Activated CD4-positive, alpha-beta memory T cell treated with anti-CD3 and anti-CD28 coated beads, Interleukin-2, amount 10 ng/mL, durations not matched to agents 7 days and 5 days (primary cell): ENCODE measurements at regions not wholly inside any gene's neighbourhood (a gene's known extent, or its start where the extent isn't known, plus 50 kb on each side); places are given as distances from the start of the nearest gene placed in this dataset.

Experiments
- CTCF ChIA-PET: fragments of 350-600 bp; sonication (Branson Sonifier 250); formaldehyde crosslinking; loops from one replicate; lab custom pipeline; 2021; ENCODE audit warnings: antibody characterized with exemption, inconsistent platforms; lab: Charles Lee
- POLR2A ChIA-PET: fragments of 350-600 bp; sonication (Branson Sonifier 250); formaldehyde crosslinking; loops from one replicate; lab custom pipeline; 2021; ENCODE audit warnings: antibody characterized with exemption; lab: Charles Lee
- DNase-seq: peaks from one replicate; pipeline ENCODE4 v3.0.0-alpha.2; 2020
- H3K27ac Mint-ChIP-seq: one replicate; pipeline ENCODE4 v1.8.0; 2021; ENCODE audit warnings: mild to moderate bottlenecking, mixed read lengths
- H3K27me3 Mint-ChIP-seq: one replicate; pipeline ENCODE4 v1.8.0; 2021; ENCODE audit warnings: mixed read lengths
- H3K36me3 Mint-ChIP-seq: one replicate; pipeline ENCODE4 v1.8.0; 2021; ENCODE audit warnings: low read depth, mixed read lengths
- H3K4me1 Mint-ChIP-seq: one replicate; pipeline ENCODE4 v1.8.0; 2021; ENCODE audit warnings: mixed read lengths
- H3K4me3 Mint-ChIP-seq: one replicate; pipeline ENCODE4 v1.8.0; 2021; ENCODE audit warnings: mild to moderate bottlenecking, mixed read lengths
- H3K9me3 Mint-ChIP-seq: one replicate; pipeline ENCODE4 v1.8.0; 2021; ENCODE audit warnings: mixed read lengths

DNA sequence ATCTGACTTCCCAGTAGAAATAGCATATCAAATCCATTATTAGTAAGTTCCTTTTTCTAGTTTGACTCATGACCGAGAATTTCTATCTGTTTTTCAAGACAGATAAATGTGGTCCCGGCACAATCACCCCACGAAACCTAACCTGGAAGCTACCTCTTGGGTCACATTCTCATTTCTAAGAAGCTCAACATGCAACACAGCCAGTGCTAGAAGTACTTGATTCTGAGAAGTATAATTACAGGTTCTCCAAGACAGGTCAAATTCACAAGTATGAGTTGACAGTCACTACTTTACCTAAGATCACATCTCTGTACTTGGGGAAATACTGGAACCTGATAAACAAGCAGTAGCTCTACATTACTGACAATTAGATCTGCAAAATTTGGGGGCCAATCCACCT is 54.0 kb upstream of the PLAC1 start:
- Mint-ChIP-seq H3K4me1 (peaks cover 13% of the 10 kb centered on the region), H3K27me3 (no peaks in the 10 kb centered on the region)
- CTCF ChIA-PET = no interaction called here

DNA sequence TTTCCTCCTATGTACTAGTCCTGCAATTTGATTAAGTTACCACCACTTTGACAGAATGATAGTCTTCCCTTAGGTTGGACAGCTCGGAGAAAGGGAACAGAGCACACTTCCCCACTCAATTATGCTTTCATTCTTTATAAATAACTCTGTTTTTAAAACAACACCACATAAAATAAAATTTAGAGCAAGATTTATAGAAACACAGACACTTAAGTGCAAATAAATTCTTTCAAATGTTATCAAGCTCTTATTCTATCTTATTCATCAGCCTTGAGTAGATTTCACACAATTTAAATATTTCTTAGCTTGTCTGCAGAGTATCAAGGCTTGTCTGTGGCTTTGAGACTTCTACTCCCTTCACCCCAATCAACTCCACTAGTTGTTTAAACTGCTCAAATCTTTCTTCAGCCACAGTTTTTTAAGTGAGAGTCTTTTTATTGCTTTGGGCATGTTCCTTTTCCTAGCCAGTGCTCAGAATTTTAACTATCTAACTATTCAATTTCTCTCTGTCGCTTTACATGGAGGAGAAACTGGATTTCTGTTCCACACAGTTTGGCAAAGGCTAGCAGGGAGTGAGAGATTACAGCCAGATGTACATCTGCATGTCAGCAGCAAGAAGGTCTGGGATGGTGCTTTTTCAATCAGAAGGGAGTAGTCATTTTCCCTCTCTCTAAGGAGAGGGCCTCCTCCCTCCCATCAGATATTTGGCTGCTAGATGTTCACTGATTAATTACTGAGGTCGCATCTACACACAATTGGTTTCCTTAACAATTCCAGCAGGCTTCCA is 53.1 kb upstream of the PLAC1 start:
- ChIA-PET CTCF (no interaction called here), POLR2A (no interaction called here)
- no peak for DNase-seq
- Mint-ChIP-seq H3K27me3 (no peaks in the 10 kb centered on the region), H3K36me3 (no peaks in the 10 kb centered on the region), H3K27ac (no peak overlapping the region), H3K4me3 (no peak overlapping the region), H3K9me3 (no peaks in the 10 kb centered on the region), H3K4me1 (peaks cover 13% of the 10 kb centered on the region)

More for the DNA sequence above, 54.0 kb upstream of the PLAC1 start:
- Mint-ChIP-seq H3K4me3 (no peak overlapping the region), H3K27ac (no peak overlapping the region), H3K36me3 (no peaks in the 10 kb centered on the region), H3K9me3 (no peaks in the 10 kb centered on the region)
- DNase-seq = no peak
- POLR2A ChIA-PET = no interaction called here
